ENCODE measurements at regions not wholly inside any gene's neighbourhood (a gene's known extent, or its start where the extent isn't known, plus 50 kb on each side); places are given as distances from the start of the nearest gene placed in this dataset.

- no peak for TF ChIP-seq EZH2phosphoT487 (IDR thresholded peaks at IDR 0.05; ENCODE audit: borderline replicate concordance, low read depth, low read length)
- TF ChIP-seq, protein P1, sequence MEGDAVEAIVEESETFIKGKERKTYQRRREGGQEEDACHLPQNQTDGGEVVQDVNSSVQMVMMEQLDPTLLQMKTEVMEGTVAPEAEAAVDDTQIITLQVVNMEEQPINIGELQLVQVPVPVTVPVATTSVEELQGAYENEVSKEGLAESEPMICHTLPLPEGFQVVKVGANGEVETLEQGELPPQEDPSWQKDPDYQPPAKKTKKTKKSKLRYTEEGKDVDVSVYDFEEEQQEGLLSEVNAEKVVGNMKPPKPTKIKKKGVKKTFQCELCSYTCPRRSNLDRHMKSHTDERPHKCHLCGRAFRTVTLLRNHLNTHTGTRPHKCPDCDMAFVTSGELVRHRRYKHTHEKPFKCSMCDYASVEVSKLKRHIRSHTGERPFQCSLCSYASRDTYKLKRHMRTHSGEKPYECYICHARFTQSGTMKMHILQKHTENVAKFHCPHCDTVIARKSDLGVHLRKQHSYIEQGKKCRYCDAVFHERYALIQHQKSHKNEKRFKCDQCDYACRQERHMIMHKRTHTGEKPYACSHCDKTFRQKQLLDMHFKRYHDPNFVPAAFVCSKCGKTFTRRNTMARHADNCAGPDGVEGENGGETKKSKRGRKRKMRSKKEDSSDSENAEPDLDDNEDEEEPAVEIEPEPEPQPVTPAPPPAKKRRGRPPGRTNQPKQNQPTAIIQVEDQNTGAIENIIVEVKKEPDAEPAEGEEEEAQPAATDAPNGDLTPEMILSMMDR (conservative IDR thresholded peaks at IDR 0.05; ENCODE audit: low read length) = no peak
- H3K4me2 ChIP-seq (ENCODE audit: low read length) = no peak overlapping the region
- H2AFZ ChIP-seq (ENCODE audit: low read length) = no peak overlapping the region
- DNase-seq (ENCODE audit: low spot score) = no peak
- H4K20me1 ChIP-seq (ENCODE audit: insufficient read depth, low read length) = no peaks in the 10 kb centered on the region
- ChIA-PET CTCF (ENCODE audit: unreplicated experiment) (no interaction called here), POLR2A (interaction anchor here (0.7 kb wide), 1 partner anchor 94 kb away, joined by 3 read pairs; no protein-coding TSS in a partner anchor)
- BruUV-seq (replicated peaks) = no TSS peak
- H3K27ac ChIP-seq (ENCODE audit: low read depth, low read length, poor library complexity, severe bottlenecking) = no peak overlapping the region
- no peaks in the 10 kb centered on the region for H3K36me3 ChIP-seq (ENCODE audit: insufficient read depth, low read length)
- H3K9me3 ChIP-seq (ENCODE audit: low read length) = no peaks in the 10 kb centered on the region
- H3K4me3 ChIP-seq (ENCODE audit: low read depth, low read length, poor library complexity, severe bottlenecking) = no peak overlapping the region
- H3K4me1 ChIP-seq (ENCODE audit: insufficient read depth, low read length, poor library complexity, severe bottlenecking) = no peaks in the 10 kb centered on the region
- H3K79me2 ChIP-seq (ENCODE audit: insufficient read depth, low read depth, low read length) = no peaks in the 10 kb centered on the region
- intact Hi-C loops (cut with micrococcal nuclease; ENCODE audit: unreplicated experiment) = no loop called here
- no peaks in the 10 kb centered on the region for H3K9me2 ChIP-seq (ENCODE audit: insufficient read depth, low read length)
Observed at GRCh38 chr9:88651682-88652633, 117.0 kb downstream of the NXNL2 start.

- no peak for DNase-seq (ENCODE audit: low spot score)
- Histone ChIP-seq H3K4me2 (ENCODE audit: low read length) (no peak overlapping the region), H3K79me2 (ENCODE audit: insufficient read depth, low read depth, low read length) (no peaks in the 10 kb centered on the region), H2AFZ (ENCODE audit: low read length) (no peak overlapping the region), H3K9me2 (ENCODE audit: insufficient read depth, low read length) (no peaks in the 10 kb centered on the region), H3K9me3 (ENCODE audit: low read length) (no peaks in the 10 kb centered on the region), H3K36me3 (ENCODE audit: insufficient read depth, low read length) (no peaks in the 10 kb centered on the region), H3K27ac (ENCODE audit: low read depth, low read length, poor library complexity, severe bottlenecking) (no peak overlapping the region), H3K4me3 (ENCODE audit: low read depth, low read length, poor library complexity, severe bottlenecking) (no peak overlapping the region), H3K4me1 (ENCODE audit: insufficient read depth, low read length, poor library complexity, severe bottlenecking) (no peaks in the 10 kb centered on the region), H4K20me1 (ENCODE audit: insufficient read depth, low read length) (no peaks in the 10 kb centered on the region)
- BruUV-seq (replicated peaks) = no TSS peak
- intact Hi-C loops (cut with micrococcal nuclease; ENCODE audit: unreplicated experiment) = no loop called here
- POLR2A ChIA-PET = no interaction called here
- no peak for TF ChIP-seq EZH2phosphoT487 (IDR thresholded peaks at IDR 0.05; ENCODE audit: borderline replicate concordance, low read depth, low read length)
- TF ChIP-seq, protein P1 (conservative IDR thresholded peaks at IDR 0.05; ENCODE audit: low read length) = no peak
- CTCF ChIA-PET (ENCODE audit: unreplicated experiment) = no interaction called here
Observed at GRCh38 chr9:88652876-88653275, 117.9 kb downstream of the NXNL2 start.

DNA sequence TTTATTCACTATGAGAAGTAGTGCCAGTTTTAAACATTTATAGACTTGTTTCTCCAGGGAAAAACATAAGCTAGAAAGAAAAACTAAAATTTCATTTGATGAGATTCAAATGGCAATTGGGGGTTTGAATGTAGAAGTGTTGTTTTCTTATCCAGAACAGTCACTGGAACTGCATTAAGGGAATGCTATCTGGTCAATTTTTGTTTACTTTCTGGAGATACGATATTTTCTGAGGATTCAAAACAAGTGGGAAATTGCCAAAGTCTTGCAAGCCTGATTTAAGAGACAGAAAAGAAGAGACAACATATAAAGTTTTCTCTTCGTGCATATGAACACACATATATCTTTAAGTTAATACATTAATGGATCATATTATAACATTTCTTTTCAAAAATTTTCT lies 118.4 kb downstream of the NXNL2 start:
- H4K20me1 ChIP-seq (ENCODE audit: insufficient read depth, low read length) = no peaks in the 10 kb centered on the region
- no peaks in the 10 kb centered on the region for H3K36me3 ChIP-seq (ENCODE audit: insufficient read depth, low read length)
- H3K9me3 ChIP-seq (ENCODE audit: low read length) = no peaks in the 10 kb centered on the region
- no TSS peak for BruUV-seq (replicated peaks)
- no peak overlapping the region for H3K4me2 ChIP-seq (ENCODE audit: low read length)
- no peak for TF ChIP-seq EZH2phosphoT487 (IDR thresholded peaks at IDR 0.05; ENCODE audit: borderline replicate concordance, low read depth, low read length)
- TF ChIP-seq, protein P1 (conservative IDR thresholded peaks at IDR 0.05; ENCODE audit: low read length) = no peak
- H3K4me3 ChIP-seq (ENCODE audit: low read depth, low read length, poor library complexity, severe bottlenecking) = no peak overlapping the region
- no peak for DNase-seq (ENCODE audit: low spot score)
- CTCF ChIA-PET (ENCODE audit: unreplicated experiment) = no interaction called here
- H3K9me2 ChIP-seq (ENCODE audit: insufficient read depth, low read length) = no peaks in the 10 kb centered on the region
- POLR2A ChIA-PET = no interaction called here
- H3K27ac ChIP-seq (ENCODE audit: low read depth, low read length, poor library complexity, severe bottlenecking) = no peak overlapping the region
- intact Hi-C loops (cut with micrococcal nuclease; ENCODE audit: unreplicated experiment) = no loop called here
- no peaks in the 10 kb centered on the region for H3K4me1 ChIP-seq (ENCODE audit: insufficient read depth, low read length, poor library complexity, severe bottlenecking)
- no peak overlapping the region for H2AFZ ChIP-seq (ENCODE audit: low read length)
- H3K79me2 ChIP-seq (ENCODE audit: insufficient read depth, low read depth, low read length) = no peaks in the 10 kb centered on the region

Measured in OCI-LY7 (cell line).